ENCODE measurements at regions not wholly inside any gene's neighbourhood (a gene's known extent, or its start where the extent isn't known, plus 50 kb on each side); places are given as distances from the start of the nearest gene placed in this dataset.

- peak; percentile 73 for DNase-seq
Observed at GRCh38 chr12:91327131-91327530, 144.5 kb upstream of the DCN start.

GRCh38 chr12:91326058-91327027 lies 143.7 kb upstream of the DCN start:
- DNase-seq, result peak; percentile 77

GRCh38 chr12:91320999-91321398 lies 138.4 kb upstream of the DCN start:
- no peak for DNase-seq

GRCh38 chr12:91319071-91319760 lies 136.6 kb upstream of the DCN start:
- no peak for DNase-seq

GRCh38 chr12:91317306-91317705 lies 134.7 kb upstream of the DCN start:
- no peak for DNase-seq

GRCh38 chr12:91316907-91317269 lies 134.3 kb upstream of the DCN start:
- peak; percentile 24 for DNase-seq

GRCh38 chr12:91316161-91316906 lies 133.7 kb upstream of the DCN start:
- DNase-seq, result peak; percentile 26

GRCh38 chr12:91311081-91311480 lies 128.5 kb upstream of the DCN start:
- DNase-seq, result no peak

- DNase-seq, result no peak
Observed at GRCh38 chr12:91309450-91309849, 126.8 kb upstream of the DCN start.

- no peak for DNase-seq
Observed at GRCh38 chr12:91307957-91308670, 125.5 kb upstream of the DCN start.

- no peak for DNase-seq
Observed at GRCh38 chr12:91290354-91290753, 107.7 kb upstream of the DCN start.

- DNase-seq, result no peak
Observed at GRCh38 chr12:91289906-91290305, 107.3 kb upstream of the DCN start.

GRCh38 chr12:91289072-91289471 lies 106.5 kb upstream of the DCN start:
- DNase-seq, result no peak

GRCh38 chr12:91287753-91288152 lies 105.1 kb upstream of the DCN start:
- DNase-seq, result no peak

GRCh38 chr12:91278126-91278525 lies 95.5 kb upstream of the DCN start:
- no peak for DNase-seq

GRCh38 chr12:91276509-91276908 lies 93.9 kb upstream of the DCN start:
- DNase-seq, result peak; percentile 41

- DNase-seq, result no peak
Observed at GRCh38 chr12:91275321-91275720, 92.7 kb upstream of the DCN start.

- DNase-seq, result peak; percentile 31
Observed at GRCh38 chr12:91274916-91275315, 92.3 kb upstream of the DCN start.

GRCh38 chr12:91273560-91273959 lies 90.9 kb upstream of the DCN start:
- no peak for DNase-seq

GRCh38 chr12:91272461-91273063 lies 89.9 kb upstream of the DCN start:
- no peak for DNase-seq

GRCh38 chr12:91271185-91271584 lies 88.6 kb upstream of the DCN start:
- no peak for DNase-seq

- no peak for DNase-seq
Observed at GRCh38 chr12:91267039-91267438, 84.4 kb upstream of the DCN start.
